Left renal pelvis (tissue), 4 donors: ENCODE measurements at regions not wholly inside any gene's neighbourhood (a gene's known extent, or its start where the extent isn't known, plus 50 kb on each side); places are given as distances from the start of the nearest gene placed in this dataset.
"Not testable (repeated sequence)": the region's sequence is repeated elsewhere in the genome, so short reads cannot be mapped to it uniquely, and the experiment has no call there.

Experiments
- DNase-seq, 4 donors: peaks; one replicate each; pipeline ENCODE4 v3.0.0-alpha.2; 2013; ENCODE audit warnings: low read depth in 4 of 4, low spot score in 3 of 4

DNA sequence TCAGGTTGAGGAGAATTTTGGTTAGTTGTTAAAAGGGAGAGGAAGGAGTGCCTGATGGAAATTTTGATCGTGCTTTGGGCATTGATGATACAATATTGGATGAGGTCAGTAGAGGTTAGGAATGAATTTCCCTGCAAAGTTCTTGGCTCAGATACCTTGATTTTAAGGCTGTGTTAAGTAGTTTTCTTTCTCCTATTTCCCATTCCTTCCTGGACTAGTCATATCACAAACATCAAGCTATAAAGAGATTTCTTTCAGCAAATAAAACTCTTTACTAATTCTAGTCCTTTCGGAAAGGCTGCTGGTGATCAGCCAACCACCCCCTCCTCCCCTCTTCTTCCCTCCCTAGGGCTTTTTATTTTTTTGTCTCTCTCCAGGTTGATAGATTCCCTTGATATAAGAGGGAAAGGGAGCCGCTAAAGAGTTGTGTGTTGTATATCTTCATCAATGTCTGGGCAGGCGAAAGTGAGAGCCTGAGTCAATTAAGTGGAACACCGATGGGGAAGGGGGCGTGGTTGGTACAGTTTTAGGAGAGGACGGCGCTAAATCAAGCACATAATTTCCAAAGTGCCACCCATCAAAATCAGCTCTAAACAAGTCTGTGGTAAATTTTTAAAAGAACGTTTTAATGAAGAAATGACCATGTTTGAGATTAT lies 100.1 kb upstream of the PLXNA2 start:
- DNase-seq: no peak

- no peak for DNase-seq
These were observed 103.0 kb upstream of the PLXNA2 start for GRCh38 chr1:208347191-208347590.

DNA sequence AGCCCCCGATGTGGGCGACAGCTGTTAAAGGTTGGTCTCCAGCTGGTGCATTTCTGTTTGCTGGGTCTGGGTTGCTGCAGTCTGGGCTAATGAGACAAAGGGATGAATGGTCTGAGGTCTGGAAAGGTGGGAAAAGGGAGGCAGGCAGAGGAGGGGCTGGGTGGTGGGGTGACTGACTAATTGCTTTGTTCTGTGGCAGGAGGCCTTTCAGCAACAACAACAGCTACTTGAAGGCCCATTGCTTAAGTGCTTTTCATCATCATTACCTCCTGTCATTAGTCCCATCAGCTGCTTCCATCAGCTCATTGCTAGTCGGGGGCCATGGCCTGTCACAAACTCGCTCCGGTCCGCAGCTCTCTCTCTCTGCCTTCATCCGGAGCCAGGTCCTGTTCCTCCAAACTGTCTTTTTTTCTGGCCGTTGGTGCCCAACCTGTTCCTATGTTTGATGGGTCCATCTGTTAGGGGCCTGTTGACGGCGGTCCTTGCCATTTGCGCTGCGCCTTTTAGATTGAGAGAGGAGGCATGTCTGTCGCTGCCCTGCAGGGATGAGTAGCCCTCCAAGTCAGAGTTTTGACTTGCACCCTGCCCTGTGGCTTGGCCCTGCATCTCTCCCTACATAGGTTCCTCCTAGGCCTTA lies 105.6 kb upstream of the PLXNA2 start:
- DNase-seq: no peak

DNA sequence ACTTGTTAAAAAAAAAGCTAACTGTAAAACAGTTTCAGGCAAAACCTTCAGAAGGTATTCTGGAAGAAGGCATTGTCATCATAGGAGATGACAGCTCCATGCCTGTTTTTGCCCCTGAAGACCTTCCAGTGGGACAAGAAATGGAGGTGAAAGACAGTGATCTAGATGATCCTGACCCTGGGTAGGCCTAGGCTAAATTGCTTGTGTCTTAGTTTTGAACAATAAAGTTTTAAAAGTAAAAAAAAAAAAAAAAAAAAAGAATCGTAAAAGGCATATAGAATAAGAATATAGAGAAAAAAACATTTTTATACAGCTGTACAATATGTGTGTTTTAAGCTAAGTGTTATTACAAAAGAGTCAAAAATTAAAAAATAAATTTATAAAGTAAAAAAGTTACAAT lies 106.6 kb upstream of the PLXNA2 start:
- no peak for DNase-seq

- DNase-seq: no peak
These were observed 107.7 kb upstream of the PLXNA2 start for GRCh38 chr1:208351838-208352237.

GRCh38 chr1:208353797-208354196 lies 109.6 kb upstream of the PLXNA2 start:
- not testable (repeated sequence) for DNase-seq

GRCh38 chr1:208357644-208358507 lies 113.7 kb upstream of the PLXNA2 start:
- DNase-seq: no peak

- no peak for DNase-seq
These were observed 114.5 kb upstream of the PLXNA2 start for GRCh38 chr1:208358651-208359050.

DNA sequence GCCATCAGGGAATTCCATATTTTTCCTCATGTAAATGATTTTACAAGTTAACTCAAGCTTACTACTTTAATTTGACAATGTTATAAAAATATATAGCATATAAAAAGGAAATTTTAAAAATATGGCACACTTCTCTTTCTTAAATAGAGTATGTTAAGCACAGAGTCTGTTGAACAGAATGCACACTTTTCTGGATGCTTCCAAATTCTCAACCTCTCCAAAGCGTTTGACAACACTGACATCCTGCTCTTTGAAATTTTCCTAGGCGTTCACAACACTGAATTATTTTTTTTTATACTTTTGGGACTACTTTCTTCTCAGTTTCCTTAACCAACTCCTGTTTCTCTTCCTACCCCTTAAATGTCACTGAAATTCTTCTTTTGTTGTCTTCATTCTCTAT lies 117.8 kb upstream of the PLXNA2 start:
- no peak for DNase-seq

- DNase-seq: no peak
These were observed 122.4 kb upstream of the PLXNA2 start for GRCh38 chr1:208366559-208366958.

DNA sequence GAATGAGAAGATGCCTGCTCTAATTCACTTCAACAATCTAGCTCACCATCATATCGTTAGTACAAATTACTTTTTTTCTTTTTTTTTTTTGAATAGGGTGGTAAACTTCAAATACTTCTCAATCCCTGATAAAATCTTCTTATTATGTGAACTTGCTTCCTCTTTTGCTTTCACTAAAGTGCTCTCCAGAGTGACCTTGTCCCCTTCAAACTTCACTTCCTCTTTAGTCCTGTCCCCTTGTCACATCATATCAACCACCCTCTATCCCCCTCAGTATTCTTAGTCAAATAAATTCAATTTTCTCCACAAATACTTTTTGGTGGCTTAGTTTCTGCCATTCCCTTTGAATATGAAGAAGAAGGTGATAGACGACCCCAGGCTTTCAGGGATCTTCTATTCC lies 124.9 kb upstream of the PLXNA2 start:
- no peak for DNase-seq

DNA sequence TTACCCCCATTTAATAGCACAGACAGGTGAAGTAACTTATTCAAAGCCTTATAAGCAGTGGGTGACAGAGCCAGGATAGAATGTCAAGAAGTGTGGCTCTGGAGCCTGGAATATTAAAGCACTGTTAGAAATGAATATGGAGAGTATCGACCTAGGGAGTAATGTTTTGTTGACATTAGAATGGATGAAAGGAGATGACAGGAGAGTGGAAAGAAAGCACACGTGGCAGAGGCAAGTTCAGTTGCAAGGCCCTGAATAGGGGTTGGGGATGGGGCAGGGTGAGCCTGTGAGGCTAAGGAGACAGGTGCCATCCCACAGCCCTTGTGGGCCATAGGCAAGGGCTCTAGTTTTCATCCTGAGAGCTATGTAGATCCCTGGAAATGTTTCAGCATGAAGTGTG lies 125.5 kb upstream of the PLXNA2 start:
- no peak for DNase-seq

DNA sequence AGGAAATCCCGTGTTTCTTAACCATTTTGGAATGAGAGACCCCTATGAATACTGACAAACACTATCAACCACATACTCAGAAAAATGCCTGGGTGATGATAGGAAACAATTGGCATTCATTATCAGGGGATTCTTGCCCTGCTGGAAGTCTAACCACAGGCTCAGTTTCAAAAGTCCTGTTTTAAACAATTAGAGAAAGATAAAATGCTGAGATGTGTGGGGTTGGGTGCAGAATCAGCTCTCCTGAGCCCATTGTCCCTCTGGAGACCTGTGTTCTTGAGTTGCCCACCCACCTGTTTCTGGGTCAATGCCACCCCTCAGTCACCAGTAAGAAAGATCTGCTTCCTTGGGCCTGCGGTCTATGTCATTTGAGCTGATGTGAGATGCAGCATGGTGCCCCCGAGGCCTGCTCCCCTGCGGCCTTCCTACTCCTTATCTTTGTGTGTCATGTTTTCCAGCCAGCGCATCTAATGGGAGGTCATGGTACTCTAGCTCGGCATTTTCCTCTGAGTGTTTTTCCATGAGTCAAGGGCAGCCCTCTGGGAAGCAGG lies 130.3 kb upstream of the PLXNA2 start:
- DNase-seq: no peak

GRCh38 chr1:208381481-208381880 lies 137.3 kb upstream of the PLXNA2 start:
- no peak for DNase-seq

DNA sequence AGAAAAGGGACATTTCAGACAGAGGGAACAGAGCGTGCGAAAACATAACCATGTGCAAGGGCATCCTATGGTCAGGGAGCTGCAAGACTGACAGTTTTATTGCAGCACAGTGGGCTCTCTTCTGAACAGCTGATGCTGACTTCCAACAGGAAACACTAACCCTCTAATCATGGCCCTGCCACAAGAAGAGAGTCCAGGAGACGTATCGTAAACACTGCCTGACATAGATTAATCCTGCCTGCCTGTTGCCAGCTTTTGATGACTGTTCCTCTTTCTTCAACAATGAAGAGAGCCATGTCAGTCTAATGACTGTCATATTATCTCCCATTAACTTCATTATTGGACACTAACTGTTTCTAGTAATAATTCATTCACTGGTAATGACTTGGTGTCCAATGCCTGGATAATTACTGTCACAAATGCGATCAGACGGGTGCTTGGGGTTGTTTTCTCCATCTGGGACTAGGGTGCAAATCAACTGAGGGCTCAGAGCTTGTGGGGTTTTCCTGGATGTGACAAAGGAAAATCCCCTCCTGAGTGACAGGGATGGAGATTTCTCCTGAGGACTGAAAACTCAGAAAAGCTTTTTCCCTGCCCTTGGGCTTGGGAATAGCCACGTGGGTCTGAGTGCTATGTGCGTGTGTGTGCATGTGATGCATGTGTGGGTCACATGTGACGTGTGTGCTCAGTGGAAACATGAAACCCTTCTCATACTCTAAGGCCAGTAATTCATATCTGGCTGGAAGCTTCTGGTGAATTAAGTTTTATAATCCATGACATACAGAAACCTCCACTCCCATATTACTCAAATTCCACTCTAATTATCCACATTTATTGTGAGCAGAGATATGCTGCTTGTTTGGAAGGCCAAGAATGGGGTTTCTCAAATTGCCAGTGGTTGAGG lies 144.0 kb upstream of the PLXNA2 start:
- peak in 3 of 4 donors; percentile 6 to 24 (median 14) for DNase-seq

- DNase-seq: no peak
These were observed 149.2 kb upstream of the PLXNA2 start for GRCh38 chr1:208393416-208393815.

DNA sequence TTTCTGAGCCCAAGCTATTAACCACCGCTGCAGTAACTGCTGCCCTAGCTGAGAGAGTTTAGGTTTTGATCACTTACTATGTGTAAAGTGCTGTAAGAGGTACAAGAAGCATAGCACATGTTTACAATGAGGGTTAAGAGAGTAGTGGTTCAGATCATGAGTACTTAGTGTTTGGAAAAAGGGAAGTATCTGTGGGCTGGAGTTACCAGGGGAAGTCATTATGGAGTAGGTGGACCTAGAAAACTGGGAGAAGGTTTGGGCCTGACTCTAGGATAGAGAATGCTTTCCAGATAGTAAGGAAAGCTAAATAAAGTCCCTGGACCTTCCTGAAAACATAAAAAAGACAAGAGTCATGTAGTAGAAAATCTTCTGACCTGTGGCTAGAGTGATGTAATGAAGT lies 149.6 kb upstream of the PLXNA2 start:
- no peak for DNase-seq

DNA sequence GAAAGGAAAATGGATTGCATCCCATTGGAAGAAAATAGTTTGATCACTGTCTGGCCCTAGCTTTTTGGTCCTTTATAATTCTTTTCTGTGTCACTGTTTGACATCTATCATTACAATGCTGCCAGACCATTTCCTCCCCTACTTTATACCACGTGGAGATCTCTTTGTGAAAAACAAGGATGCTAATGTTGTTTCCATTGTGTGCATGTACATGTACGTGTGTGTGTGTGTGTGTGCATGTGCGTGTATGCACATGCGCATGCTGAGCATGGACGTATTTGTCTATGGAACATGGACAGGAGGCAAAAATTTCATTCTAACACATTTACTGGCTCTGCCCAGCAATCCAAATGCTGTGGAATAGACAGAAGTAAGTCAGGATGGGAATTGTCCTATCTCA lies 153.1 kb upstream of the PLXNA2 start:
- DNase-seq: no peak

- DNase-seq: no peak
These were observed 160.8 kb upstream of the PLXNA2 start for GRCh38 chr1:208405014-208405413.

DNA sequence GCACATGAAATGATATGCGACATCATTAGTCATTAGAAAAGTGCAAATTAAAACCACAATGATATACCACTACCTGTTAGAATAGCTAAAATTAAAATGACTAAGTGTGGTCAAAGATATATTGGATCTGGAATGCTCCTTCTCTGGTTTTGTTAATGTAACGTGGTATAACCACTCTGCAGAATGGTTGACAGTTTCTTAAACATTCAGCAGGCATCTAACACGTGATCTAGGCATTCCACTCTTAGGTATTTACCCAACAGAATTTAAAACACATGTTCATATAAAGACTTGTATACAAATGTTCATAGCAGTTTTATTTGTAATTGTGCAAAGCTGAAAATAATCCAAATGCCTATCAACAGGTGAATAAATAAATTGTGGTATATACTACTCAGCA lies 165.0 kb upstream of the PLXNA2 start:
- DNase-seq: no peak
